Lower leg skin (tissue), 4 donors: ENCODE measurements at regions not wholly inside any gene's neighbourhood (a gene's known extent, or its start where the extent isn't known, plus 50 kb on each side); places are given as distances from the start of the nearest gene placed in this dataset.
"Not testable (repeated sequence)": the region's sequence is repeated elsewhere in the genome, so short reads cannot be mapped to it uniquely, and the experiment has no call there.

Experiments used
- DNase-seq, 2 donors: peaks; one replicate each; pipeline ENCODE4 v3.0.0-alpha.2; 2019; ENCODE audit warnings: low spot score in 2 of 2
- H3K4me3 ChIP-seq: fragments of 200-600 bp; sonication (generic); 2 replicates; pipeline ENCODE4 v1.5.1; 2017; ENCODE audit warnings: mild to moderate bottlenecking, low read depth; ENCODE audit not compliant: poor library complexity, severe bottlenecking
- CTCF ChIP-seq, 3 donors: fragments of 450-650 bp; IDR thresholded peaks; one replicate each; pipeline ENCODE4 v1.5.1; 2016; ENCODE audit warnings: antibody characterized with exemption in 3 of 3, mild to moderate bottlenecking in 3 of 3, moderate library complexity in 2 of 3
- POLR2A ChIP-seq, 2 donors: fragments of 450-650 bp; IDR thresholded peaks; one replicate each; pipeline ENCODE4 v1.6.1; 2016 to 2017; ENCODE audit warnings: antibody characterized with exemption in 2 of 2, mild to moderate bottlenecking in 1 of 2, moderate library complexity in 1 of 2
- WGBS, 2 donors: methylation state at CpG; one replicate each; pipeline ENCODE4 v1.1.5; 2018; 5-methylcytosine and 5-hydroxymethylcytosine counted together
- intact Hi-C: fragments of 100-400 bp; cut with DNase I; formaldehyde crosslinking; loops from one replicate; pipeline ENCODE4 v1.15.0; 2023; ENCODE audit warnings: low total_unique reads

- 41 to 50% methylated on average over 4 of the region's 4 CpGs for WGBS, 2 donors
- no peak for TF ChIP-seq CTCF (IDR thresholded peaks at IDR 0.05)
- TF ChIP-seq POLR2A (IDR thresholded peaks at IDR 0.05), result no peak
- no peak for DNase-seq
- H3K4me3 ChIP-seq, result no peak overlapping the region
- intact Hi-C loops, result no loop called here
Observed at GRCh38 chr2:107738266-107738665, 88.4 kb upstream of the RGPD4 start.

GRCh38 chr2:107740300-107740699 lies 86.4 kb upstream of the RGPD4 start:
- no peak overlapping the region for H3K4me3 ChIP-seq
- 68 to 83% methylated on average over 2 of the region's 2 CpGs for WGBS, 2 donors
- intact Hi-C loops, result no loop called here
- TF ChIP-seq POLR2A (IDR thresholded peaks at IDR 0.05), result no peak
- TF ChIP-seq CTCF (IDR thresholded peaks at IDR 0.05), result no peak
- DNase-seq, result no peak

GRCh38 chr2:107742460-107743027 lies 84.1 kb upstream of the RGPD4 start:
- 89 to 90% methylated on average over 5 of the region's 5 CpGs for WGBS, 2 donors
- intact Hi-C loops, result no loop called here
- no peak for DNase-seq
- H3K4me3 ChIP-seq, result no peak overlapping the region
- TF ChIP-seq POLR2A (IDR thresholded peaks at IDR 0.05), result no peak
- TF ChIP-seq CTCF (IDR thresholded peaks at IDR 0.05), result no peak

- no peak for DNase-seq
- 81 to 84% methylated on average over 5 of the region's 5 CpGs for WGBS, 2 donors
- intact Hi-C loops, result no loop called here
- H3K4me3 ChIP-seq, result no peak overlapping the region
- TF ChIP-seq POLR2A (IDR thresholded peaks at IDR 0.05) (no peak), CTCF (IDR thresholded peaks at IDR 0.05) (no peak)
Observed at GRCh38 chr2:107743274-107743673, 83.4 kb upstream of the RGPD4 start.

- no peak overlapping the region for H3K4me3 ChIP-seq
- DNase-seq, result no peak
- intact Hi-C loops, result no loop called here
- no peak for TF ChIP-seq POLR2A (IDR thresholded peaks at IDR 0.05)
- 84 to 87% methylated on average over 3 of the region's 3 CpGs for WGBS, 2 donors
Observed at GRCh38 chr2:107745100-107745499, 81.6 kb upstream of the RGPD4 start.

GRCh38 chr2:107746552-107747198 lies 80.0 kb upstream of the RGPD4 start:
- 89 to 91% methylated on average over 12 to 13 of the region's 13 CpGs for WGBS, 2 donors
- intact Hi-C loops, result not testable (repeated sequence)

GRCh38 chr2:107747199-107747963 lies 79.3 kb upstream of the RGPD4 start:
- DNase-seq, intact Hi-C loops, H3K4me3 ChIP-seq: not testable (repeated sequence)
- 96 to 97% methylated on average over 34 to 40 of the region's 51 CpGs for WGBS, 2 donors

More at GRCh38 chr2:107746552-107747198, 80.0 kb upstream of the RGPD4 start:
- DNase-seq, H3K4me3 ChIP-seq: not testable (repeated sequence)
